Type B pancreatic cell (in vitro differentiated cells): ENCODE measurements at regions not wholly inside any gene's neighbourhood (a gene's known extent, or its start where the extent isn't known, plus 50 kb on each side); places are given as distances from the start of the nearest gene placed in this dataset.

Source experiments
- DNase-seq: peaks from one replicate; pipeline ENCODE4 v3.0.0; 2021; ENCODE audit warnings: mixed read lengths; ENCODE audit not compliant: unreplicated experiment; ENCODE audit errors: extremely low spot score
- H3K27ac Mint-ChIP-seq: 2 replicates; pipeline ENCODE4 v1.8.0; 2021; ENCODE audit warnings: mild to moderate bottlenecking, mixed read lengths
- H3K27me3 Mint-ChIP-seq: 2 replicates; pipeline ENCODE4 v1.8.0; 2021; ENCODE audit warnings: mixed read lengths
- H3K36me3 Mint-ChIP-seq: 2 replicates; pipeline ENCODE4 v1.8.0; 2021; ENCODE audit warnings: mixed read lengths
- H3K4me1 Mint-ChIP-seq: one replicate; pipeline ENCODE4 v1.8.0; 2021; ENCODE audit warnings: mixed read lengths; ENCODE audit not compliant: unreplicated experiment
- H3K4me3 Mint-ChIP-seq: 2 replicates; pipeline ENCODE4 v1.8.0; 2021; ENCODE audit warnings: mild to moderate bottlenecking, mixed read lengths
- H3K9me3 Mint-ChIP-seq: 2 replicates; pipeline ENCODE4 v1.8.0; 2021; ENCODE audit warnings: mixed read lengths
- CTCF ChIP-seq: fragments of 200-600 bp; sonication (generic); conservative IDR thresholded peaks from 2 replicates; pipeline ENCODE4 v1.5.0; 2021; ENCODE audit warnings: antibody characterized with exemption, mild to moderate bottlenecking

GRCh38 chr15:62348623-62349022 is 183.5 kb upstream of the C2CD4B start:
- peaks cover 4% of the 10 kb centered on the region for H3K27me3 Mint-ChIP-seq
- no peak for TF ChIP-seq CTCF
- H3K36me3 Mint-ChIP-seq, result no peaks in the 10 kb centered on the region
- no peak for DNase-seq
- no peak overlapping the region for H3K27ac Mint-ChIP-seq
- peaks cover 12% of the 10 kb centered on the region for H3K4me1 Mint-ChIP-seq
- no peak overlapping the region for H3K4me3 Mint-ChIP-seq
- peaks cover 5% of the 10 kb centered on the region for H3K9me3 Mint-ChIP-seq

DNA sequence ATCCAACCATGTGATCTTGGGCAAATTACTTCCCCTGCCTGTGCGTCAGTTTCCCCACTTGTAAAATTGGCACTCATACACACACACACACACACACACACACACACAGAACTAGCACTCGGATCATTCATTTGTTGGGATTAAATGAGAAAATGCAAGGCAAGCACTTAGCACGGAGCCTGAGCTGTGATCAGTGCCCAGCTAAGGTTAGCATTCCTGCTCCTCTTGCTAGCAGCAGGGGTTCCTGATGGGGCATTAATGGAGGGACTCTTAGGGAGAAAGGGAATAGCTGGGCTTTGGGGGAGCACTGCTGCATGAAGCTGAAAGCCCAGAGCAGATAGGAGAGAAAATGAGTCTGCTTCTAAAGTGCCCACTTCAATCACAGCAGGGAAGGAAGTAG is 187.7 kb upstream of the C2CD4B start:
- no peak for DNase-seq
- Mint-ChIP-seq H3K9me3 (no peaks in the 10 kb centered on the region), H3K27me3 (peaks cover 4% of the 10 kb centered on the region), H3K36me3 (no peaks in the 10 kb centered on the region), H3K27ac (no peak overlapping the region), H3K4me1 (peaks cover 5% of the 10 kb centered on the region), H3K4me3 (no peak overlapping the region)
- no peak for TF ChIP-seq CTCF

- H3K4me3 Mint-ChIP-seq, result no peak overlapping the region
- H3K36me3 Mint-ChIP-seq, result no peaks in the 10 kb centered on the region
- no peak overlapping the region for H3K27ac Mint-ChIP-seq
- H3K9me3 Mint-ChIP-seq, result no peaks in the 10 kb centered on the region
- no peak for TF ChIP-seq CTCF
- no peak for DNase-seq
- H3K27me3 Mint-ChIP-seq, result peaks cover 7% of the 10 kb centered on the region
- H3K4me1 Mint-ChIP-seq, result no peaks in the 10 kb centered on the region
These were observed 192.3 kb upstream of the C2CD4B start for GRCh38 chr15:62357431-62357830.

DNA sequence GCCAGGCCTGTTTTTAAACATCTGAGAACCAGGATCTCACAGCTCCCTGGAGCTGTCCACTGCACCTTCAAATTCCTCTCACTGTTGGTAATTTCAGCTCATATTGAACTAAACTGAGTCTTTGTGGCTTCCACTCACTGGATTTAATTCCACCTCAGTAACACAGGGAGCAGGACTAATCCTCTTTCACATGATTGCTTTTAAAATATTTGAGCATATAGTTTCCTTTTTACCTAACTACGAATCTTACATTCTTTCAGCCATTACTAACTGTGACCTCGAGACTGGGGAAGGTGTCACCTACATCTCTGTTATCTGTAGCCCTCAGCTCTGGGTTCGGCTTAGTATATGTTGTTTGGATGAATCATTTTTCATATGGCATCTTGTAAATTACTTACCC is 194.3 kb upstream of the C2CD4B start:
- DNase-seq, result no peak
- Mint-ChIP-seq H3K27ac (no peak overlapping the region), H3K9me3 (no peaks in the 10 kb centered on the region)

DNA sequence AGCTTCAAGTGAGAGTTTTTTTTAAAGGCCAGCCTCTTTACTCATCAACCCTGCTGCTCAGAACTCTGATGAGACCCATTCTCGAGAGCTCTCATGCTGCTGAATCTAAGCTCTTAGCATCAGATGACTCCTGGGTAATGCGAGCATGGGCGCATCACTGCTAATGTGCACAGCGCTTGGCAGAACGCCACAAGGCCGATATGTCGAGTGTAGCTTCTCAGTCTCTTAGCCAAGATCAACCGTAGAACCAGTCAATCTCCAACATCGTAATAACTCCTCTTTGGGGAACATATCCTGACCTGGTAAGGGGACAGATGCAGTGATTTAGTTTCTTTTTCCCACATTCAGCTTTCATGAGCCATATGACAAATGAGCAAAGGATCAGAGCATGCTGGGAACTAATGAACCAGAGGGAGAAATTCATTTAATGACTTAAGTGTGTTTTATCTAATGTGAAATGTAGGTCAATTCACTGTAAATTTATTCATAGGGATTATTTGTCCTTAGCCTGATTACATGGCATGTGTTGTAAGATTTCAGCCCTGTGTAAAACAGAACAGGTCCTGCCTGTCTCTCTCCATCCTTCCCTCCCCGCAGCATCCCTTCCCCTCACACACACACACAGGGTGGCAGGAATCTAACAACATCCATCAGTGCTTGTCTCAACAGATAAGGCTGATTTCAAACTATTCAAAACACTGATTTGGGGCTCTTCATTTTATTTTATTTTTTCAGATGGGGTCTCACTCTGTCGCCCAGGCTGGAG is 195.4 kb upstream of the C2CD4B start:
- no peak for TF ChIP-seq CTCF
- H3K36me3 Mint-ChIP-seq, result no peaks in the 10 kb centered on the region
- no peak overlapping the region for H3K4me3 Mint-ChIP-seq
- no peak for DNase-seq
- H3K27me3 Mint-ChIP-seq, result peaks cover 3% of the 10 kb centered on the region
- no peak overlapping the region for H3K27ac Mint-ChIP-seq
- H3K9me3 Mint-ChIP-seq, result no peaks in the 10 kb centered on the region
- no peaks in the 10 kb centered on the region for H3K4me1 Mint-ChIP-seq

More for the DNA sequence above, 194.3 kb upstream of the C2CD4B start:
- Mint-ChIP-seq H3K36me3 (no peaks in the 10 kb centered on the region), H3K27me3 (peaks cover 3% of the 10 kb centered on the region), H3K4me3 (no peak overlapping the region), H3K4me1 (no peaks in the 10 kb centered on the region)
- no peak for TF ChIP-seq CTCF
